Stimulated activated naive CD8-positive, alpha-beta T cell treated with anti-CD3 and anti-CD28 coated beads, Interleukin-15, Interleukin-2, amounts not matched to agents 100 ng/mL and 50 ng/mL, for 24 hours (primary cell): ENCODE measurements at regions not wholly inside any gene's neighbourhood (a gene's known extent, or its start where the extent isn't known, plus 50 kb on each side); places are given as distances from the start of the nearest gene placed in this dataset.
"Not testable (repeated sequence)": the region's sequence is repeated elsewhere in the genome, so short reads cannot be mapped to it uniquely, and the experiment has no call there.

Experiments used
- H3K27ac Mint-ChIP-seq: one replicate; pipeline ENCODE4 v1.8.0; 2021; ENCODE audit warnings: mild to moderate bottlenecking, mixed read lengths
- H3K27me3 Mint-ChIP-seq: one replicate; pipeline ENCODE4 v1.8.0; 2021; ENCODE audit warnings: mixed read lengths
- H3K36me3 Mint-ChIP-seq: one replicate; pipeline ENCODE4 v1.8.0; 2021; ENCODE audit warnings: low read depth, mixed read lengths
- H3K4me1 Mint-ChIP-seq: one replicate; pipeline ENCODE4 v1.8.0; 2021; ENCODE audit warnings: low read depth, mixed read lengths
- H3K4me3 Mint-ChIP-seq: one replicate; pipeline ENCODE4 v1.8.0; 2021; ENCODE audit warnings: mild to moderate bottlenecking, mixed read lengths
- H3K9me3 Mint-ChIP-seq: one replicate; pipeline ENCODE4 v1.8.0; 2021; ENCODE audit warnings: mixed read lengths

DNA sequence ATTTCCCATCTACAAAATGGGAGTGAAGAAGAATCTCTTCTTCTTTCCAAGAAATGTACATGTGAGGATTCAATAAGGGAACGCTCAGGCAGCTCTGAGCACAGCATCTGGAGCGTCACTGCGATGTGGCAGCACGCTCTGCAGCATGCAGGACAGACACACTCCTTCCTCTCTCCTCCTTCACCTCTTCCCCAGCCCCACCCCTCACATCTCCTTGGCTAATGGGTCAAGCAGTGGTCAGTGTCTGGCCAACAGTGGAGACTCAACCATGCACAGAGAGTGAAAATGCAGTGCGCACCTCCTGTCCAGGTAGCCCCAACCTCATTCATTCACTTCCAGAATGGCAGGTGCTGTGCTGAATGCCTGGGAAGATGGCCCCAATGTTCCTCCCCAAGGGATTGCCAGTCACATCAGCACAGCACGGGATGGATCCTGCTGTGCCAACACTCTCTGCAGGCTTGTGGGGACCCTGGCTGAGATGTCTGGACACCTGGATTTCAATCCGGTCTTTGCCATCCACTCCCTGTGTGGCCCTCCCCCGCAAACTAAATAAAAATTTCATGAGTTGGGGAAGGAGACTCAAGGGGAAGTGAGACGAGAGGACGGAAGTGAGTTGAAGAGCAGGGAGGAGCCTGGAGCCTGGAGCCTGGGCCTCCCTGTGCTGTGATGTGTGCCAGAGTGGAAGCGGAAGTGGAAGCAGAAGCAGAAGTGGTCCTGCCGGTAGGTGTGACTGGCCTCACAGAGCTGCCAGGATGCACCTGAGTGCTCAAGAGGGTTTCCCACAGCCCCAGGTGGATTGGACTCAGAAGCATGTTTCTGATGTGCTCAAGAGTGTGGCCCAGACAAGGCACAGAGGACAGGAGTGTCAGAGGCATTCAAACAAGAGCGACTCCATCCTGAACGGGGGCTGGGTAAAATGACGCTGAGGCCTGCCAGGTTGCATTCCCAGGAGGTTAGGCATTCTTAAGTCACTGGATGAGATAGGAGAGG lies 163.9 kb downstream of the SMAD6 start:
- Mint-ChIP-seq H3K27me3 (peaks cover 21% of the 10 kb centered on the region), H3K36me3 (no peaks in the 10 kb centered on the region), H3K4me3 (no peak overlapping the region), H3K9me3 (no peaks in the 10 kb centered on the region), H3K27ac (peak overlapping the region; percentile 7), H3K4me1 (peaks cover 7% of the 10 kb centered on the region)

GRCh38 chr15:66866656-66867055 lies 164.6 kb downstream of the SMAD6 start:
- H3K4me1 Mint-ChIP-seq = peaks cover 7% of the 10 kb centered on the region
- H3K36me3 Mint-ChIP-seq = no peaks in the 10 kb centered on the region
- no peaks in the 10 kb centered on the region for H3K9me3 Mint-ChIP-seq
- H3K27ac Mint-ChIP-seq = no peak overlapping the region
- peaks cover 21% of the 10 kb centered on the region for H3K27me3 Mint-ChIP-seq
- H3K4me3 Mint-ChIP-seq = no peak overlapping the region

DNA sequence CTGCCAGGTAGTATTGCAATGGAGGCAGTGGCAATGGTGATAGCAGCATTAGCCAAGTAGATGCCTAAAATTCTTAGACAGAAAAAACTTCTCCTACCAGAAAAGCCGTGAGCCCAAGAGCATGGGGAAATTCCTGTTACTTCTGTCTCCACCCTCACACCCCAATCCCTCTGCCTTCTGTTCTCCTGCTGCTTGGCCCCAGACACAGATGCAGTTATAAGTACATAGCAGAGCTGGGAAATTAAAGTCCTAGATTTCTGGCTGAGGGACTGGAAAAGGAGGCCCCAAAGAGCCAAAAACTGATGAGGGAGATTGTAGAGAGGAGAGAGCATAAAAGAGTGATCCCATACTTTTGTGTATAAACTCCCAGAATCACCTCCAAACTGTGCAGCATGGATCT lies 166.9 kb downstream of the SMAD6 start:
- peaks cover 15% of the 10 kb centered on the region for H3K4me1 Mint-ChIP-seq
- peaks cover 24% of the 10 kb centered on the region for H3K27me3 Mint-ChIP-seq
- H3K9me3 Mint-ChIP-seq = no peaks in the 10 kb centered on the region
- no peaks in the 10 kb centered on the region for H3K36me3 Mint-ChIP-seq
- no peak overlapping the region for H3K27ac Mint-ChIP-seq
- no peak overlapping the region for H3K4me3 Mint-ChIP-seq

DNA sequence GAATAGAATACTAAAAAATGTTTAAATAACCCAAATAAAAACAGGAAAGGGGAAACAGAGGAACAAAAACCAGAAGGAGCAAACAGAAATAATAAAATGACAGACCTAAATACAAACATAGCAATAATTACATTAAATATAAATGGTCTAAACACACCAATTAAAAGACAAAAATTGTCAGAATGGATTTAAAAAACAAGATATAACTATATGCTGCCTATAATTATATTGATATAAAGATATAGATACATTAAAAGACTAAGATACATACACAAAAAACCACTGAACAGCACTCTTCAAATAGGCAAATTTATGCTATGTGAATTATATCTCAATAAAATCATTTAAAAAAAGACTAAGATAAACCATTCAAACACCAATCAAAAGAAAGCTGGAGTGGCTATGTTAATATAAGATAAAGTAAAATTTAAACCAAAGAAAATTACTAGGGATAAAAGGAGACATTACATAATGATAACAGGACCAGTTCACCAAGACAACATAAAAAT lies 168.9 kb downstream of the SMAD6 start:
- Mint-ChIP-seq H3K27me3 (peaks cover 26% of the 10 kb centered on the region), H3K36me3 (no peaks in the 10 kb centered on the region), H3K4me1 (peaks cover 14% of the 10 kb centered on the region), H3K4me3 (no peak overlapping the region), H3K27ac (no peak overlapping the region), H3K9me3 (no peaks in the 10 kb centered on the region)

- peaks cover 8% of the 10 kb centered on the region for H3K4me1 Mint-ChIP-seq
- H3K36me3 Mint-ChIP-seq = no peaks in the 10 kb centered on the region
- no peaks in the 10 kb centered on the region for H3K9me3 Mint-ChIP-seq
- peaks cover 22% of the 10 kb centered on the region for H3K27me3 Mint-ChIP-seq
- no peak overlapping the region for H3K4me3 Mint-ChIP-seq
- H3K27ac Mint-ChIP-seq = no peak overlapping the region
These were observed 170.4 kb downstream of the SMAD6 start for GRCh38 chr15:66872405-66872804.

DNA sequence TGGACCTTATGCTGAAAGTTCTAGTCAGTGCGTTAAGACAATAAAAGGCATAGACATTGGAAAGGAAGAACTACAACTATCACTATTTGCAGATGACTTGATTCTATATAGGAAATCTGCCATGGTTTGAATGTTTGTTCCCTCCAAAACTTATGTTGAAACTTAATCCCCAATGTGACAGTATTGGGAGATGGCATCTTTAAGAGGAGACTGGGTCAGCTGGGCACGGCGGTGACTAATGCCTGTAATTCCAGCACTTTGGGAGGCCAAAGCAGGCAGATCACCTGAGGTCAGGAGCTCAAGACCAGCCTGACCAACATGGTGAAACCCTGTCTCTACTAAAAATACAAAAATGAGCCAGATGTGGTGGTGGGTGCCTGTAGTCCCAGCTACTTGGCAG lies 171.3 kb downstream of the SMAD6 start:
- H3K4me1 Mint-ChIP-seq, H3K36me3 Mint-ChIP-seq, H3K27ac Mint-ChIP-seq, H3K4me3 Mint-ChIP-seq, H3K9me3 Mint-ChIP-seq: not testable (repeated sequence)
- peaks cover 16% of the 10 kb centered on the region for H3K27me3 Mint-ChIP-seq

DNA sequence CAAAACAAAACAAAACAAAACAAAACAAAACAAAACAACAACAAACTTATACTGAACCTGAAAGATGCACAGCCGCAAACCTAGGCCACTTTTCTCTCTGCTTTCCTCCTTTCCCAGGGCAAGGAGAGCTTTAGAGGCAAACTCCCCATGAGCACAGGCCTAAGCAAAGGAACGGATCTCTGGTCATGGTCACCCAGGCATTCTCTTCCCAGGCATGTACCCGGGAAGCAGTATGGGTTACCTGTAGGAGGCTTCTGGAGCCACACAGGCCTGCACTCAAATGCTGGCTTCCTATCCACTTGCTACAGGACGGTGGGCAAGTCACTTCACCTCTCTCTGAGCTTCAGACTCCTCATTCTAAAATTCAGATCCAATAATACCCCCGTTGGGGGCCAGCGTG lies 171.8 kb downstream of the SMAD6 start:
- Mint-ChIP-seq H3K9me3 (no peaks in the 10 kb centered on the region), H3K36me3 (no peaks in the 10 kb centered on the region), H3K27me3 (peaks cover 15% of the 10 kb centered on the region), H3K4me1 (peaks cover 8% of the 10 kb centered on the region), H3K27ac (no peak overlapping the region), H3K4me3 (no peak overlapping the region)

DNA sequence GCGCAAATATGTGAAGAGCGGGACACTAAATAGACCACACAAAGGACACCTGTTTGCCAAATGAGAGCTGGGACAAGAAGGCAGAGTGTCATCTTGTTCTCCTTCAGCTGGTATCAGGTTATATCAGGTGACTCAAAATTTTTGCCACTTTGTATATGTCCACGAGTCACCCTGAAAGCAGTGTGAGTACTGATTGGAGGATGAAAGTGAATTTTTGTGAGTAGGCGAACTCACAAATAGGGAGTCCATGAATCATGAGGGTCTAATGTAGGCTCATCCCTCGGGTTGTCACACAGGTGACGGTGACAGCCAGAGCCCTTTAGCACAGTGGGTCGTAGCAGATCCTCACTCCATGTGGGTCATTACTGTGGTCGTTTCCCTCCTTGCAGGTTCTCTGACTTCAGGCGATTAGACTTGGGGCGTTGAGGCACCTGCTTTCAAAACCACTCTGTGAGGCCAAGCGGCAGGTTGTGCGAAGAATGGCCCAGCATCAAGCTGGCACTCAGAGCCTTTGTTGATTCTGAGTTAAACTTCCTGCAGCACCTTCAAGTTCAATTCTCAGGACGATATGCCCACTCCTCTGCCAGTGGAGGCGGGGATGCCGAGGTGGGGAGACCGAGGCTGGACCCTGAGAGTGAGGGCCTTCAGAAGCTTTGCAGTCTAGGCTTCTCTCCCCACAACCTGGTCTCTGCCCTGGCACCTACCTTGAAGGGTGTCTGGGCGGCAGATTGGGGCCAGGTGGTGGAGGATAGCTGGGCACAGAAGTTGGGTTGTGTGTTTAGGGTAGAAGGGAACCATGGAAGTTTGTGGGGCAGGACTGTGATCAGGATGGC lies 173.8 kb downstream of the SMAD6 start:
- Mint-ChIP-seq H3K27me3 (peaks cover 10% of the 10 kb centered on the region), H3K36me3 (no peaks in the 10 kb centered on the region), H3K4me1 (peaks cover 8% of the 10 kb centered on the region), H3K27ac (no peak overlapping the region), H3K4me3 (no peak overlapping the region), H3K9me3 (no peaks in the 10 kb centered on the region)

DNA sequence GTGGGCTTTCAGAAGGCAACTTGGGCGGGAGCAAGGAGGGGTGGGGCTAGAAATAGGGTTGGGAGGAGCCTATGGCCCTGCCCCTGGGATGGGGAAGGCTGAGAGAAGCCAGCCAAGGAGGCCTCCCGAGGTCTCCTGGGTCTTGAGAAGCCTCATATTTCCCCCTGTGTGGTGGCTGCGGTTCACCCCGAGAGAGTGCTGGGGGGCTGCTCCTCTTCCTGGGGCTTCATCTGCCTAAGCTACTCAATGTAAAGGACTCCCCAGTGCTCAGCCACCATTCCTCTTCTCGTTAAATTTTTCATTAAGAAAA lies 174.3 kb downstream of the SMAD6 start:
- Mint-ChIP-seq H3K36me3 (no peaks in the 10 kb centered on the region), H3K4me3 (no peak overlapping the region), H3K4me1 (peaks cover 8% of the 10 kb centered on the region), H3K27me3 (peaks cover 15% of the 10 kb centered on the region), H3K9me3 (no peaks in the 10 kb centered on the region), H3K27ac (no peak overlapping the region)

DNA sequence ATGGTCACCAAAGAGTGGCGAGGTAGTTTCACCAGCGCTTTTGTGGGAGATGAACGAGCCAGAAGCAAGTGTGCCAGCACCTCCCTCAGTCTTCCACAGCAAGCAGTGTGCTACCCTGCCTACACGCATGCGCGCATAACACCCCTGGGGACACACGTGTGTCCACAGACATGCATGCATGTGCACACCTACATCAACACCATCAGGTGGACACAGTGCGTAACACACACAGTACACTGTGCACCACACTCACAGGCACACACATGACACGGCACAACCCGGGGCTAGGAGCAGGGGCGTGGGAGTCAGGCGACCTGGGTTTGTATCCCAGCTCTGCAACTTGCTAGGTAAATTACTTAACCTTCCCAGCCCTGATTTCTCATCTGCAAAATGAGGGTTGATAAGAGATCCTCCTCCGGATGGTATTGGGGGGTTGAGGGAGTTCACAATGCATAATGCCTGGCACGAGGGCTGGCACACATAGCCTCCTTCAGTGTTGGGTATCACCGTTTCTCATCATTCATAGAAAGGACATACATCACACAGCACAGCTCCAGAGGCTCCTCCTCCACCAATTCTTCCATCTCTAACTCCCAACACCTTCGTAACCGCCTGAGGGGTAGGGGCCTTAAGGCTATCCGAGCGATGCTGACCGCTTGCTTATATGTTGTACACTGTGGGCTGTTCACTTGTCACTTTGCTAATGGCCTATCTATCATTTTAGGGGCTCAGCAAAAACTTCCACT lies 174.9 kb downstream of the SMAD6 start:
- peaks cover 14% of the 10 kb centered on the region for H3K27me3 Mint-ChIP-seq
- no peak overlapping the region for H3K27ac Mint-ChIP-seq
- H3K4me1 Mint-ChIP-seq = peaks cover 7% of the 10 kb centered on the region
- H3K36me3 Mint-ChIP-seq = no peaks in the 10 kb centered on the region
- H3K9me3 Mint-ChIP-seq = no peaks in the 10 kb centered on the region
- H3K4me3 Mint-ChIP-seq = no peak overlapping the region

GRCh38 chr15:66877477-66878271 lies 175.6 kb downstream of the SMAD6 start:
- Mint-ChIP-seq H3K27ac (no peak overlapping the region), H3K4me3 (no peak overlapping the region), H3K4me1 (no peaks in the 10 kb centered on the region), H3K9me3 (no peaks in the 10 kb centered on the region), H3K27me3 (peaks cover 9% of the 10 kb centered on the region), H3K36me3 (no peaks in the 10 kb centered on the region)

GRCh38 chr15:66878761-66879160 lies 176.7 kb downstream of the SMAD6 start:
- no peaks in the 10 kb centered on the region for H3K9me3 Mint-ChIP-seq
- H3K4me1 Mint-ChIP-seq = peaks cover 7% of the 10 kb centered on the region

DNA sequence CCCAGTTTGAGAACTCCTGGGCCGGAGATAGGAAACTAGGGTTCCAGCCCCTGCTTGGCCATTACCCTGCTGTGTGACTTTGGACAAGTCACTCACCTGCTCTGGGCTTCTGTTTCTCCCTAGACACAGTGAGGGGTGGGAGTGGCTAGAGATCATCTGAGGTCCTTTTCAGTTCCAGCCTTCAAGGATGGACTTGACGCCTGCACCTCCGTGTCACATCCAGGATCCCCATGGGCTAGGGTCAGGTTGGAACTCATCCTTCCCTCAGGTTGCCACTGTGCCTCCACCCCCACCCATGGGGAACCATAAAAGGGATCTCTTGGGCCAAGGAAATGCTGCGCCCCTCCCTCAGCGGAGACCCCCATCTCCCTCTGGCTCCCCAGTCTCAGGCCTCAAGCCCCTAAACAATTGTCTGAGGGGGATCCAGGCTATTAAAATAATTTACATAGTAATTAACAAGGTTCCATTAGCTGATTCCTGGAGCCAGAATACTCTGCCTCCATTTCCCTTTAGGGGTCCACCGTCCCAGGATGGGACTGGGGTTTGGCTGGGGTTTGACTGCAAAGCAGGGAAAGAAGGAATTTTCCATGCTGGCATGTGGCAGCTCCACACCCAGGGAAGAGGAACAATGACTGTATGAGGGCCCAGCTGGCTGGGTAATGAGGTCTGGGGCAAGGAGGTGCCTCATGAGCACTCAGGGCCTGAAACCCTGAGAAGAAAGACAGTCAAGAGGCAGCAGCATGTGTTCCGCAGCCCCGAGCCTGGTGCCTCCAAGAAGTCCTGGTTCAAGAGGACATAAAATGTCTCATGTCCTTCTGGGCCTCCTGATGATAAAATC lies 177.7 kb downstream of the SMAD6 start:
- no peaks in the 10 kb centered on the region for H3K36me3 Mint-ChIP-seq
- no peaks in the 10 kb centered on the region for H3K9me3 Mint-ChIP-seq
- peaks cover 9% of the 10 kb centered on the region for H3K27me3 Mint-ChIP-seq
- no peak overlapping the region for H3K4me3 Mint-ChIP-seq
- H3K4me1 Mint-ChIP-seq = peaks cover 7% of the 10 kb centered on the region
- no peak overlapping the region for H3K27ac Mint-ChIP-seq

More at GRCh38 chr15:66878761-66879160, 176.7 kb downstream of the SMAD6 start:
- H3K4me3 Mint-ChIP-seq = no peak overlapping the region
- no peaks in the 10 kb centered on the region for H3K36me3 Mint-ChIP-seq
- peaks cover 9% of the 10 kb centered on the region for H3K27me3 Mint-ChIP-seq
- no peak overlapping the region for H3K27ac Mint-ChIP-seq
